ENCODE measurements at regions not wholly inside any gene's neighbourhood (a gene's known extent, or its start where the extent isn't known, plus 50 kb on each side); places are given as distances from the start of the nearest gene placed in this dataset.

GRCh38 chr18:69267895-69268294, 132.8 kb upstream of the DOK6 start:
- TF ChIP-seq, protein P1, sequence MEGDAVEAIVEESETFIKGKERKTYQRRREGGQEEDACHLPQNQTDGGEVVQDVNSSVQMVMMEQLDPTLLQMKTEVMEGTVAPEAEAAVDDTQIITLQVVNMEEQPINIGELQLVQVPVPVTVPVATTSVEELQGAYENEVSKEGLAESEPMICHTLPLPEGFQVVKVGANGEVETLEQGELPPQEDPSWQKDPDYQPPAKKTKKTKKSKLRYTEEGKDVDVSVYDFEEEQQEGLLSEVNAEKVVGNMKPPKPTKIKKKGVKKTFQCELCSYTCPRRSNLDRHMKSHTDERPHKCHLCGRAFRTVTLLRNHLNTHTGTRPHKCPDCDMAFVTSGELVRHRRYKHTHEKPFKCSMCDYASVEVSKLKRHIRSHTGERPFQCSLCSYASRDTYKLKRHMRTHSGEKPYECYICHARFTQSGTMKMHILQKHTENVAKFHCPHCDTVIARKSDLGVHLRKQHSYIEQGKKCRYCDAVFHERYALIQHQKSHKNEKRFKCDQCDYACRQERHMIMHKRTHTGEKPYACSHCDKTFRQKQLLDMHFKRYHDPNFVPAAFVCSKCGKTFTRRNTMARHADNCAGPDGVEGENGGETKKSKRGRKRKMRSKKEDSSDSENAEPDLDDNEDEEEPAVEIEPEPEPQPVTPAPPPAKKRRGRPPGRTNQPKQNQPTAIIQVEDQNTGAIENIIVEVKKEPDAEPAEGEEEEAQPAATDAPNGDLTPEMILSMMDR (conservative IDR thresholded peaks at IDR 0.05; ENCODE audit: low read depth, low read length): no peak
- no peak for TF ChIP-seq EZH2 (IDR thresholded peaks at IDR 0.05; ENCODE audit: low read length, unreplicated experiment)
